GM12801 (cell line): ENCODE measurements at regions not wholly inside any gene's neighbourhood (a gene's known extent, or its start where the extent isn't known, plus 50 kb on each side); places are given as distances from the start of the nearest gene placed in this dataset.
A peak's percentile ranks its signal among the peaks of the same experiment; 100 is the strongest.

Experiments
- CTCF ChIP-seq: IDR thresholded peaks from one replicate; pipeline ENCODE4 v1.5.1; 2011; ENCODE audit warnings: control low read depth; ENCODE audit not compliant: insufficient read length; ENCODE audit errors: extremely low read depth

GRCh38 chr6:152874267-152874666, 108.6 kb downstream of the FBXO5 start:
- TF ChIP-seq CTCF, result no peak

GRCh38 chr6:152874846-152875568, 107.8 kb downstream of the FBXO5 start:
- no peak for TF ChIP-seq CTCF

GRCh38 chr6:152879681-152880080, 103.2 kb downstream of the FBXO5 start:
- no peak for TF ChIP-seq CTCF

GRCh38 chr6:152893187-152893586, 89.7 kb downstream of the FBXO5 start:
- TF ChIP-seq CTCF, result no peak

GRCh38 chr6:152896923-152897322, 85.9 kb downstream of the FBXO5 start:
- no peak for TF ChIP-seq CTCF

GRCh38 chr6:152897807-152898399, 84.9 kb downstream of the FBXO5 start:
- TF ChIP-seq CTCF, result peak; percentile 43

- no peak for TF ChIP-seq CTCF
These were observed 78.2 kb downstream of the FBXO5 start for GRCh38 chr6:152904678-152905077.
